Astrocyte (in vitro differentiated cells and primary cell): ENCODE measurements at regions not wholly inside any gene's neighbourhood (a gene's known extent, or its start where the extent isn't known, plus 50 kb on each side); places are given as distances from the start of the nearest gene placed in this dataset.
A peak's percentile ranks its signal among the peaks of the same experiment; 100 is the strongest.

Experiments
- DNase-seq: peaks from one replicate; pipeline ENCODE4 v3.0.0-alpha.2; 2010; ENCODE audit warnings: low read depth
- FAIRE-seq: peaks from 2 replicates; lab custom pipeline; 2011; peaks lifted over from hg19 to GRCh38; lab: Jason Lieb, UNC
- H2AFZ ChIP-seq: 2 replicates; pipeline ENCODE4 v1.6.0; 2012; ENCODE audit warnings: low read depth, low read length, inconsistent platforms
- H3K27ac ChIP-seq: 2 replicates; pipeline ENCODE4 v1.5.1; 2011; ENCODE audit warnings: low read depth, low read length, inconsistent platforms
- H3K27me3 ChIP-seq: 2 replicates; pipeline ENCODE4 v1.6.0; 2011; ENCODE audit warnings: low read length, inconsistent platforms; ENCODE audit not compliant: insufficient read depth
- H3K36me3 ChIP-seq: 2 replicates; pipeline ENCODE4 v1.5.1; 2011; ENCODE audit warnings: low read length, inconsistent platforms; ENCODE audit not compliant: insufficient read depth
- H3K4me1 ChIP-seq: 2 replicates; pipeline ENCODE4 v1.5.1; 2011; ENCODE audit warnings: low read length, inconsistent platforms; ENCODE audit not compliant: insufficient read depth
- H3K4me2 ChIP-seq: 2 replicates; pipeline ENCODE4 v1.6.0; 2012; ENCODE audit warnings: low read length, inconsistent platforms
- H3K4me3 ChIP-seq: 2 replicates; pipeline ENCODE4 v1.5.1; 2011; ENCODE audit warnings: low read depth, mild to moderate bottlenecking, low read length, inconsistent platforms; ENCODE audit not compliant: insufficient read depth
- H3K79me2 ChIP-seq: 2 replicates; pipeline ENCODE4 v1.6.0; 2012; ENCODE audit warnings: mild to moderate bottlenecking, low read length, inconsistent platforms; ENCODE audit not compliant: insufficient read depth
- H3K9ac ChIP-seq: 2 replicates; pipeline ENCODE4 v1.6.0; 2012; ENCODE audit warnings: mild to moderate bottlenecking, low read length, inconsistent platforms
- H3K9me3 ChIP-seq: 2 replicates; pipeline ENCODE4 v1.5.1; 2012; ENCODE audit warnings: low read depth, mild to moderate bottlenecking, low read length, inconsistent platforms; ENCODE audit not compliant: insufficient read depth
- H4K20me1 ChIP-seq: 2 replicates; pipeline ENCODE4 v1.6.0; 2012; ENCODE audit warnings: low read length, inconsistent platforms; ENCODE audit not compliant: insufficient read depth
- H3K27ac Mint-ChIP-seq: one replicate; pipeline ENCODE4 v1.8.0; 2021; ENCODE audit warnings: mild to moderate bottlenecking, mixed read lengths; ENCODE audit not compliant: unreplicated experiment
- H3K27me3 Mint-ChIP-seq: one replicate; pipeline ENCODE4 v1.8.0; 2021; ENCODE audit warnings: low read depth, mixed read lengths; ENCODE audit not compliant: unreplicated experiment
- H3K36me3 Mint-ChIP-seq: one replicate; pipeline ENCODE4 v1.8.0; 2021; ENCODE audit warnings: low read depth, mixed read lengths; ENCODE audit not compliant: unreplicated experiment
- H3K4me1 Mint-ChIP-seq: one replicate; pipeline ENCODE4 v1.8.0; 2021; ENCODE audit warnings: low read depth, mixed read lengths; ENCODE audit not compliant: unreplicated experiment
- H3K4me3 Mint-ChIP-seq: one replicate; pipeline ENCODE4 v1.8.0; 2021; ENCODE audit warnings: mild to moderate bottlenecking, moderate library complexity, mixed read lengths; ENCODE audit not compliant: unreplicated experiment
- H3K9me3 Mint-ChIP-seq: one replicate; pipeline ENCODE4 v1.8.0; 2021; ENCODE audit warnings: mild to moderate bottlenecking, mixed read lengths; ENCODE audit not compliant: unreplicated experiment
- CTCF ChIP-seq: IDR thresholded peaks from 2 replicates; pipeline ENCODE4 v1.5.1; 2011; ENCODE audit warnings: low read depth, mild to moderate bottlenecking, inconsistent platforms, low read length, moderate library complexity; ENCODE audit not compliant: insufficient read depth
- EZH2 ChIP-seq: IDR thresholded peaks from 2 replicates; pipeline ENCODE4 v1.6.1; 2012; ENCODE audit warnings: mild to moderate bottlenecking, low read length, inconsistent platforms; ENCODE audit not compliant: insufficient read depth

GRCh38 chr17:45704251-45704650 lies 79.9 kb upstream of the CRHR1 start:
- peaks cover 16% of the 10 kb centered on the region for H3K27me3 ChIP-seq
- no peaks in the 10 kb centered on the region for H3K79me2 ChIP-seq
- DNase-seq = no peak
- H3K4me3 ChIP-seq = no peak overlapping the region
- H3K9ac ChIP-seq = no peak overlapping the region
- no peak overlapping the region for H3K27ac Mint-ChIP-seq
- H3K27ac ChIP-seq = no peak overlapping the region
- H3K9me3 Mint-ChIP-seq = peaks cover 2% of the 10 kb centered on the region
- no peaks in the 10 kb centered on the region for H4K20me1 ChIP-seq
- peaks cover 68% of the 10 kb centered on the region for H3K27me3 Mint-ChIP-seq
- H3K4me1 ChIP-seq = peaks cover 12% of the 10 kb centered on the region
- no peaks in the 10 kb centered on the region for H3K36me3 Mint-ChIP-seq
- H2AFZ ChIP-seq = no peak overlapping the region
- no peaks in the 10 kb centered on the region for H3K9me3 ChIP-seq
- FAIRE-seq = no peak
- peaks cover 9% of the 10 kb centered on the region for H3K4me1 Mint-ChIP-seq
- H3K4me2 ChIP-seq = no peak overlapping the region
- H3K4me3 Mint-ChIP-seq = no peak overlapping the region
- TF ChIP-seq EZH2 (no peak), CTCF (no peak)
- H3K36me3 ChIP-seq = no peaks in the 10 kb centered on the region

- H3K4me1 Mint-ChIP-seq = peaks cover 9% of the 10 kb centered on the region
- DNase-seq (peak; percentile 43), FAIRE-seq (no peak)
- peak overlapping the region; percentile 28 for H3K4me2 ChIP-seq
- H3K36me3 ChIP-seq = no peaks in the 10 kb centered on the region
- H3K27me3 ChIP-seq = peaks cover 21% of the 10 kb centered on the region
- peaks cover 63% of the 10 kb centered on the region for H3K27me3 Mint-ChIP-seq
- no peaks in the 10 kb centered on the region for H4K20me1 ChIP-seq
- H3K27ac Mint-ChIP-seq = no peak overlapping the region
- H3K79me2 ChIP-seq = no peaks in the 10 kb centered on the region
- H3K4me1 ChIP-seq = peaks cover 12% of the 10 kb centered on the region
- H3K27ac ChIP-seq = no peak overlapping the region
- no peaks in the 10 kb centered on the region for H3K9me3 ChIP-seq
- H3K36me3 Mint-ChIP-seq = no peaks in the 10 kb centered on the region
- peaks cover 2% of the 10 kb centered on the region for H3K9me3 Mint-ChIP-seq
- H3K4me3 Mint-ChIP-seq = no peak overlapping the region
- H3K9ac ChIP-seq = no peak overlapping the region
- H2AFZ ChIP-seq = no peak overlapping the region
- TF ChIP-seq CTCF (no peak), EZH2 (no peak)
- no peak overlapping the region for H3K4me3 ChIP-seq
Observed at GRCh38 chr17:45705123-45706009, 78.8 kb upstream of the CRHR1 start.

- Histone ChIP-seq H2AFZ (no peak overlapping the region), H3K4me2 (peak overlapping the region; percentile 28), H3K36me3 (no peaks in the 10 kb centered on the region), H3K9me3 (no peaks in the 10 kb centered on the region), H4K20me1 (no peaks in the 10 kb centered on the region), H3K4me1 (peaks cover 12% of the 10 kb centered on the region), H3K27ac (no peak overlapping the region), H3K27me3 (peaks cover 22% of the 10 kb centered on the region), H3K9ac (no peak overlapping the region), H3K79me2 (no peaks in the 10 kb centered on the region), H3K4me3 (no peak overlapping the region)
- H3K4me1 Mint-ChIP-seq = peaks cover 9% of the 10 kb centered on the region
- no peaks in the 10 kb centered on the region for H3K36me3 Mint-ChIP-seq
- H3K4me3 Mint-ChIP-seq = no peak overlapping the region
- TF ChIP-seq CTCF (no peak), EZH2 (no peak)
- H3K27ac Mint-ChIP-seq = no peak overlapping the region
- FAIRE-seq (no peak), DNase-seq (no peak)
- peaks cover 64% of the 10 kb centered on the region for H3K27me3 Mint-ChIP-seq
- peaks cover 2% of the 10 kb centered on the region for H3K9me3 Mint-ChIP-seq
Observed at GRCh38 chr17:45706033-45706432, 78.1 kb upstream of the CRHR1 start.
